Thymus (tissue), 11 donors: ENCODE measurements at regions not wholly inside any gene's neighbourhood (a gene's known extent, or its start where the extent isn't known, plus 50 kb on each side); places are given as distances from the start of the nearest gene placed in this dataset.

Source experiments
- DNase-seq, 9 donors: peaks; one replicate each; pipeline ENCODE4 v3.0.0-alpha.2; 2013; ENCODE audit warnings: low spot score in 9 of 9, low read depth in 6 of 9, missing footprints in 1 of 9
- H3K27ac ChIP-seq, 2 donors: one replicate each; pipeline ENCODE4 v1.5.1; 2013; ENCODE audit warnings: control low read depth in 1 of 2, low read depth in 1 of 2, low read length in 1 of 2, mild to moderate bottlenecking in 1 of 2, moderate library complexity in 1 of 2
- H3K27me3 ChIP-seq, 2 donors: one replicate each; pipeline ENCODE4 v1.5.1; 2013; ENCODE audit warnings: low read length in 1 of 2; ENCODE audit not compliant: control insufficient read depth in 2 of 2, insufficient read depth in 1 of 2
- H3K36me3 ChIP-seq, 2 donors: one replicate each; pipeline ENCODE4 v1.5.1; 2013; ENCODE audit warnings: low read length in 1 of 2, mild to moderate bottlenecking in 1 of 2, moderate library complexity in 1 of 2; ENCODE audit not compliant: control insufficient read depth in 2 of 2, insufficient read depth in 2 of 2
- H3K4me1 ChIP-seq, 2 donors: one replicate each; pipeline ENCODE4 v1.5.1; 2013; ENCODE audit warnings: low read length in 2 of 2; ENCODE audit not compliant: control insufficient read depth in 2 of 2, insufficient read depth in 2 of 2
- H3K4me3 ChIP-seq, 2 donors: one replicate each; pipeline ENCODE4 v1.5.1; 2013; ENCODE audit warnings: low read length in 2 of 2, control low read depth in 1 of 2, mild to moderate bottlenecking in 1 of 2
- H3K9me3 ChIP-seq, 2 donors: one replicate each; pipeline ENCODE4 v1.5.1; 2013; ENCODE audit warnings: low read length in 1 of 2, mild to moderate bottlenecking in 1 of 2; ENCODE audit not compliant: control insufficient read depth in 2 of 2, insufficient read depth in 1 of 2
- whole genome bisulfite sequencing: extraction: QIAGEN DNeasy Blood & Tissue Kit; methylation state at CpG from one replicate; pipeline ENCODE4 v1.1.7; 2013; 5-methylcytosine and 5-hydroxymethylcytosine counted together
- donor health status: healthy.

DNA sequence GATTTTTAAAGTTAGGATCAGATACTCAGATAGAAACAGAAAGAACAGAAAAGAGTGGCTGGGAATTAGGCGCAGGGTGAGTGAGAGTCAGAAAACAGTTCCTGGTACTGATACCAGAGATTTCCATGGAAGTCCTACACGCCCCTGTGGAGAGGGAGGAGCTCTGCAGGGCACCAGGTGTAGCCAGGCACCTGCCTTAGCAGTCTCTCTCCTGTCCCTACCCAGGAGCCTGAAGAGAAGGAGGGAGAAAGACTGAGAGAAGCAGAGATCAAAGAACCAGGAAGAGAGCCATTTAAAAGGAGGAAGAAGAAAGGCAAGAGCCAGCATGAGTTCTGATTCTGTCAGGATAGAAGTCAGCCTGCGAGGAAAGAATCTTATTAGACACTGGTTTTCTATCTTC, 65.0 kb downstream of the CBLN1 start:
- H3K27ac ChIP-seq: no peak overlapping the region
- DNase-seq: no peak
- H3K4me3 ChIP-seq: no peak overlapping the region
- WGBS: 64% methylated on average over 3 of the region's 3 CpGs
- no peaks in the 10 kb centered on the region for H3K4me1 ChIP-seq
- no peaks in the 10 kb centered on the region for H3K36me3 ChIP-seq
- no peaks in the 10 kb centered on the region for H3K27me3 ChIP-seq
- H3K9me3 ChIP-seq: no peaks in the 10 kb centered on the region

DNA sequence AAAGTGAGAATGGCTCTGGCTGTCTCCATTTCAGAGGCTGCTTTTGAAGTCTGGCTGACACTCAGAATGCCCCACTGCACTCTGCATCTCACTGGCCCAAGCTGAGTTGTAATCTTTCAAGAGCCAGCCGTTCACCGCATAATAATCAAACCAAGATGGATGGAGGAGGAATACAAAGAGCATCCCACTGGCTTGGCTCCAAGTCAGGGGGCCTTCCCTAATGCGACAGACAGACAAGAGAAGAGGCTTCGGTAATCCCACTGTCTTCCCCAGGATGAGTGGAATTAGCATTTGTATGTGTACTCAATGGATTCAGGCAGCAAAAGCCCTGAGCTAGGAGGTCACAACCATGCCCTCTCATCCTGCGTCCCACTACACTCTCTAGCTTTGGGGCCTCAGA, 68.0 kb downstream of the CBLN1 start:
- no peaks in the 10 kb centered on the region for H3K4me1 ChIP-seq
- WGBS: 71% methylated on average over 5 of the region's 5 CpGs
- no peak overlapping the region for H3K27ac ChIP-seq
- DNase-seq: no peak
- H3K36me3 ChIP-seq: no peaks in the 10 kb centered on the region
- no peak overlapping the region for H3K4me3 ChIP-seq
- H3K27me3 ChIP-seq: no peaks in the 10 kb centered on the region
- no peaks in the 10 kb centered on the region for H3K9me3 ChIP-seq

- no peak for DNase-seq
- no peaks in the 10 kb centered on the region for H3K36me3 ChIP-seq
- no peaks in the 10 kb centered on the region for H3K4me1 ChIP-seq
- 84% methylated on average over 4 of the region's 4 CpGs for WGBS
- H3K4me3 ChIP-seq: no peak overlapping the region
- no peaks in the 10 kb centered on the region for H3K9me3 ChIP-seq
- no peak overlapping the region for H3K27ac ChIP-seq
- H3K27me3 ChIP-seq: no peaks in the 10 kb centered on the region
These were observed 77.4 kb downstream of the CBLN1 start for GRCh38 chr16:49204191-49204590.

- 26% methylated on average over 3 of the region's 3 CpGs for WGBS
- DNase-seq: no peak
- no peaks in the 10 kb centered on the region for H3K27me3 ChIP-seq
These were observed 78.3 kb downstream of the CBLN1 start for GRCh38 chr16:49203361-49203760.

DNA sequence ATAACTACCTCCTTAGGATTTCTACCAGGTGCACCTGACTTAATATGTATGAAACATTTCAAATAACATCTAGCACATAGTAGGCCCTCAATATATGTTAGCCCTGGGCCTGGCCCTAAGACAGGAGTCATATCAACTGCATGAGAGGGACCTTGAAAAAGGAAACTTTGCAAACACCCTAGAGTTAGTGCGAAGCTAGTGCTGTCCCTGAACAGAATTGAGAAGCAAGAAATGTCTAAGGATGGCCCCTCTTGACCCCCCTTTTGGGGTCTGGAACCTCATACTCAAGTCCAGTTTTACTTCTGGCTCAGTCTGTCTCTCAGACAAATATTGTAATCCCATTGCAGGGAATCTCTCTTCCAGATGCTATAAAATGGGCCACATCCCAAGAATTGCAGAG, 80.5 kb downstream of the CBLN1 start:
- Histone ChIP-seq H3K4me1 (no peaks in the 10 kb centered on the region), H3K27ac (no peak overlapping the region), H3K36me3 (no peaks in the 10 kb centered on the region), H3K27me3 (no peaks in the 10 kb centered on the region), H3K9me3 (no peaks in the 10 kb centered on the region), H3K4me3 (no peak overlapping the region)
- no peak for DNase-seq
- WGBS: 88% methylated on average over 1 of the region's 1 CpG

More at GRCh38 chr16:49203361-49203760, 78.3 kb downstream of the CBLN1 start:
- Histone ChIP-seq H3K36me3 (no peaks in the 10 kb centered on the region), H3K4me3 (no peak overlapping the region), H3K9me3 (no peaks in the 10 kb centered on the region), H3K4me1 (no peaks in the 10 kb centered on the region), H3K27ac (no peak overlapping the region)

GRCh38 chr16:49200223-49200820, 81.3 kb downstream of the CBLN1 start:
- H3K9me3 ChIP-seq: no peaks in the 10 kb centered on the region
- no peaks in the 10 kb centered on the region for H3K36me3 ChIP-seq
- no peaks in the 10 kb centered on the region for H3K27me3 ChIP-seq
- WGBS: 91% methylated on average over 8 of the region's 8 CpGs
- DNase-seq: no peak
- no peak overlapping the region for H3K4me3 ChIP-seq
- H3K4me1 ChIP-seq: no peaks in the 10 kb centered on the region
- no peak overlapping the region for H3K27ac ChIP-seq

DNA sequence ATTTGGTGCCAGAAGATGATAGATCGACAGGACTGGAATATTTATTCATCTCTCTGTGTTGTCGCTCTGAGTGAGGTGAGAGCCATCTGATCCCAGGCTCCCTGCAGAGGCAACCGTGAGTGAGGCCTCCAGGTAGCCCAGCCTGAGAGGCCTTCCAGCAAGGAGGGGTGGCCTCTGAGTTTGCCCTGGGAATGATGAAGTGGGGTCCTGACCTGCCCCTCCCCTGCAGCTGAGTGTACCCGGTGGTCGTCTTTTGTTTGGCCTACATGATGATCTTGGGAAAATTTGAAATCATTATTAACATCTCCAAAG, 86.4 kb downstream of the CBLN1 start:
- no peak overlapping the region for H3K27ac ChIP-seq
- 73% methylated on average over 5 of the region's 5 CpGs for whole genome bisulfite sequencing

DNA sequence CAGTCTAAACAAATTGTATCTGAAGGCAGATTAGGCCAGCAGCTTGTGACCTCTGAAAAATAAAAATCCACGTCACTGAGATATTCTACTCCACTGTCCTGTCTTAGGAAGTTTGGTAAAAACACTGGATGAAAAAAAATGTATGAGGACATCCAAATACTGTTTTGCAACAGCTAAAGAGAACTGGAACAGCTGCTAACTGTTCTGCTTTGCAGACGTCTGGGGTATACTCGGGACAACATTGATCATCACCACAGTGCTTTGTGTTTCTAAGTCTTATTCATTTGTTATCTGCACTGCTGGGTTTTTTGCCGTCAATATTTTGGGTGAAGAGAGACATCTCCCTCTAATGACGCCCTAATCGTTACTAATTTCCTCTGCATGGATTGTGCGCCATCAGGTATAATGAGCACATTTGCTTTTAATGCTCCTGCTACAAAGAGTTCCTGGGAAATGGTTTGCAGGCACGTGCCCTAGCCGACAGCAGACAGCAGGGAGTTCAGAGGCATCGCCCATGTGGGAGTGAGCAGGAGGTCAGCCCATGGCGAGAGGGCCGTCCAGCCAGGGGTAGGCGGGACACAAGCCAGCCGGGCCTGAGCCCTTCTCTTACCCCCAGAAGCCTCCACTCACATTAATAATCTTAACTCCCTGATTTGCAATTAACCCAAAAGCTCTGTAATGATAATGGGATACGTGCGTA, 87.0 kb downstream of the CBLN1 start:
- no peaks in the 10 kb centered on the region for H3K9me3 ChIP-seq
- WGBS: 61% methylated on average over 16 of the region's 16 CpGs
- DNase-seq: no peak
- H3K36me3 ChIP-seq: no peaks in the 10 kb centered on the region
- no peak overlapping the region for H3K27ac ChIP-seq
- H3K27me3 ChIP-seq: no peaks in the 10 kb centered on the region
- no peaks in the 10 kb centered on the region for H3K4me1 ChIP-seq
- H3K4me3 ChIP-seq: no peak overlapping the region

More for the DNA sequence above, 86.4 kb downstream of the CBLN1 start:
- no peaks in the 10 kb centered on the region for H3K36me3 ChIP-seq
- no peaks in the 10 kb centered on the region for H3K4me1 ChIP-seq
- no peaks in the 10 kb centered on the region for H3K9me3 ChIP-seq
- no peak for DNase-seq
- H3K4me3 ChIP-seq: no peak overlapping the region
- no peaks in the 10 kb centered on the region for H3K27me3 ChIP-seq

GRCh38 chr16:49193596-49193995, 88.0 kb downstream of the CBLN1 start:
- H3K36me3 ChIP-seq: no peaks in the 10 kb centered on the region
- WGBS: 95% methylated on average over 2 of the region's 2 CpGs
- DNase-seq: no peak
- H3K27me3 ChIP-seq: no peaks in the 10 kb centered on the region
- H3K4me1 ChIP-seq: no peaks in the 10 kb centered on the region
- no peak overlapping the region for H3K4me3 ChIP-seq
- H3K27ac ChIP-seq: no peak overlapping the region
- no peaks in the 10 kb centered on the region for H3K9me3 ChIP-seq
